ENCODE measurements at regions not wholly inside any gene's neighbourhood (a gene's known extent, or its start where the extent isn't known, plus 50 kb on each side); places are given as distances from the start of the nearest gene placed in this dataset.

DNA sequence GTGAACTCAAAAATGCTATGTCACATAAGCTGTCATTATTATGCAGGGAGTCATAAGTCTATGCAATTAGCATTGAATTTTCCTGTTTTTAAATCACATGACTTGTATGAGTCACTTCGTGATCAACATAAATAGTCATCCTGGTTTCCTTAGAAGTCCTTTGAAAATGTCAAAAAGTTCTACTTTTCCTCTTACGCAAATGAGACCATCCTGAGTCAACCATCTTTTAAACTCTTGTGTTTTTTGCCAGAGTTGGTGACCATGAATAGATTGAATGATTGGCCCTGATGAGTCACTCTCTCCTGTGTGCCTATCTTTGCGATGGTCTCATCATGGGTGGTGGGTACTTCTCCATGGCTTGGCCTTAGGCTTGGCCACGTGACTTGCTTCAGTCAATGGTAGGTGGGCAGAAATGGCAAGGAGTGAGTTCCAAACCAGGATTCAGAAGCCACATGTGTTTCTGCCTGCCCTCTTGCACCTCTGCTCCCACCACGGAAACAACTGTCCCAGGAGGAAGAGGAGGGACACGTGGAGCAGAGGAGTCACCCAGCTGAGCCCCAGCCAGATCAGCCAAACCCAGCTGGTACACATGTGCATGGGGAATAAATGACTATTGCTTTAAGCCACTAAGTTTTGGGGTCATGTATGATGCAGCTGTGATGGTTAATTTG, 123.5 kb upstream of the CACNA1A start:
- CTCF ChIA-PET (ENCODE audit: unreplicated experiment): no interaction called here

DNA sequence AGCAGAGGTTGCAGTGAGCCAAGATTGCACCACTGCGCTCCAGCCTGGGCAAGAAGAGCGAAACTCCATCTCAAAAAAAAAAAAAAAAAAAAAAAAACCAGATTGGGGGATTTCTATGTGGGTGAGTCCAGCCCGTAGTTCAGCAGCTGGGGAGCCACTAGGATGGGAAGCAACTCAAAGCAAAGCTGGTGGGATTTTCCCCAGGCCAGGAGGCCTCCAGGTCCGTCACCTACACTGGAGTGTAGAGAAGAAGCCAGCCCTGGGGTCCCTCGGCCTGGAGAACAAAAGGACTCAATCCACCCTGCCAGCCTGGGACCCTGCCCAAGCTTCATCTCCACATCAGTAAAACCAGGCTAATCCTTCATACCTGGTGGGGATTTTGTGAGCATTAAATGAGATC, 121.3 kb upstream of the CACNA1A start:
- DNase-seq (ENCODE audit: low spot score): no peak
- CTCF ChIA-PET (ENCODE audit: unreplicated experiment): no interaction called here
- intact Hi-C loops (cut with micrococcal nuclease; ENCODE audit: unreplicated experiment): no loop called here

More for the DNA sequence above, 123.5 kb upstream of the CACNA1A start:
- intact Hi-C loops (cut with micrococcal nuclease; ENCODE audit: unreplicated experiment): no loop called here
- Histone ChIP-seq H3K36me3 (ENCODE audit: insufficient read depth, low read length) (no peaks in the 10 kb centered on the region), H3K4me1 (ENCODE audit: insufficient read depth, low read length, poor library complexity, severe bottlenecking) (no peaks in the 10 kb centered on the region), H3K4me3 (ENCODE audit: low read depth, low read length, poor library complexity, severe bottlenecking) (no peak overlapping the region), H2AFZ (ENCODE audit: low read length) (no peak overlapping the region), H3K79me2 (ENCODE audit: insufficient read depth, low read depth, low read length) (no peaks in the 10 kb centered on the region), H3K9me2 (ENCODE audit: insufficient read depth, low read length) (no peaks in the 10 kb centered on the region), H4K20me1 (ENCODE audit: insufficient read depth, low read length) (no peaks in the 10 kb centered on the region), H3K9me3 (ENCODE audit: low read length) (no peaks in the 10 kb centered on the region), H3K27ac (ENCODE audit: low read depth, low read length, poor library complexity, severe bottlenecking) (no peak overlapping the region), H3K4me2 (ENCODE audit: low read length) (no peak overlapping the region)
- DNase-seq (ENCODE audit: low spot score): no peak
- POLR2A ChIA-PET: no interaction called here
- TF ChIP-seq EZH2phosphoT487 (IDR thresholded peaks at IDR 0.05; ENCODE audit: borderline replicate concordance, low read depth, low read length): no peak
- no TSS peak for BruUV-seq (replicated peaks)

DNA sequence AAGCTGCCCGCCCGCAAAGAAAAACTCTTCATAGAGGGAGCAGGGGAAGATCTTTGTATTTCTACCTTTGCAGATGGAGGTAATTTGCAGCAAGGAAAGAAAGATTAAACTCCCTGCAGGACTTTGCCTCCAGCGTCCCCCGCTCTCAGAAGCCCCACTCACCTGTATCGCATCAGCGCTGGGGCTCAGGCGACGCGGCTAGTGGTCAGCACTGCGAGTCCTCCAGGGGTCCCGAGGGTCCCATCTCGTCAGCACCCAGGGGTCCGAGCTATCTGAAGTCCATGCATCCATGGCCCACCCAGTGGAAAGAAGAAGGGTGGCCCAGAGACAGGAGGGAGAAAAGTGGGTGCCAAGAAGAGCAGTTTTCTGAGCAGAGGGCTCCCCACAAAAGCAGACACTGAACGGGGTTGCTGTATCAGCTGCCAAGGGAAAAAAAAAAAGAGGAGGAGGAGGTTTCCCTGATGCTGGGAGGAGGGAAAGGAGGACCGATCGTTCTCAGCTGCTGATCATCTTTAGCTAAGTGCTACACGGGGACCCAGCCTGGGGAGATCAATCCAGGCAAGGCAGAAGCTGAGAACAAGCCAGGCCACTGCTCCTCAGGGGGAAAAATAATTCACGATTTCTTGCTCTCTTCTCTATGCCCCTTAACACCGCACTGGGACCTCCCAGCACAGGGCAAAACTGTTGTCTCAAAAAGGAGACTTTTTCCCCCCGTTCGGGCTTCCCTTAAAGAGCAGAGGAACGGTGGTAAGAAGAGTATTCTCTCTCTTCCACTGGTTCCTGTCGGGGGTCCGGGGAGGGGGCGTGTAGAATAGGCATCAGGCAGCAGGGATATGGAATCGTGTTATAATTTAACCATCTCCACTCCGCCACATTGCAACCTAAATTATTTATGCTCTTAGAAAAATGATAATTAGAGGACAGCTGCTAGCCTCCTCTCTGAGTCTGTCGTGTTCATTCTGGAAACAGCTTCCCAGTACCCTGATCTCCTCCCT, 117.7 kb upstream of the CACNA1A start:
- Histone ChIP-seq H3K36me3 (ENCODE audit: insufficient read depth, low read length) (no peaks in the 10 kb centered on the region), H3K9me3 (ENCODE audit: low read length) (no peaks in the 10 kb centered on the region), H3K4me2 (ENCODE audit: low read length) (no peak overlapping the region), H3K4me3 (ENCODE audit: low read depth, low read length, poor library complexity, severe bottlenecking) (no peak overlapping the region), H3K79me2 (ENCODE audit: insufficient read depth, low read depth, low read length) (no peaks in the 10 kb centered on the region), H4K20me1 (ENCODE audit: insufficient read depth, low read length) (no peaks in the 10 kb centered on the region), H3K9me2 (ENCODE audit: insufficient read depth, low read length) (no peaks in the 10 kb centered on the region), H2AFZ (ENCODE audit: low read length) (no peak overlapping the region), H3K4me1 (ENCODE audit: insufficient read depth, low read length, poor library complexity, severe bottlenecking) (no peaks in the 10 kb centered on the region), H3K27ac (ENCODE audit: low read depth, low read length, poor library complexity, severe bottlenecking) (no peak overlapping the region)
- no peak for DNase-seq (ENCODE audit: low spot score)
- TF ChIP-seq, protein P1, sequence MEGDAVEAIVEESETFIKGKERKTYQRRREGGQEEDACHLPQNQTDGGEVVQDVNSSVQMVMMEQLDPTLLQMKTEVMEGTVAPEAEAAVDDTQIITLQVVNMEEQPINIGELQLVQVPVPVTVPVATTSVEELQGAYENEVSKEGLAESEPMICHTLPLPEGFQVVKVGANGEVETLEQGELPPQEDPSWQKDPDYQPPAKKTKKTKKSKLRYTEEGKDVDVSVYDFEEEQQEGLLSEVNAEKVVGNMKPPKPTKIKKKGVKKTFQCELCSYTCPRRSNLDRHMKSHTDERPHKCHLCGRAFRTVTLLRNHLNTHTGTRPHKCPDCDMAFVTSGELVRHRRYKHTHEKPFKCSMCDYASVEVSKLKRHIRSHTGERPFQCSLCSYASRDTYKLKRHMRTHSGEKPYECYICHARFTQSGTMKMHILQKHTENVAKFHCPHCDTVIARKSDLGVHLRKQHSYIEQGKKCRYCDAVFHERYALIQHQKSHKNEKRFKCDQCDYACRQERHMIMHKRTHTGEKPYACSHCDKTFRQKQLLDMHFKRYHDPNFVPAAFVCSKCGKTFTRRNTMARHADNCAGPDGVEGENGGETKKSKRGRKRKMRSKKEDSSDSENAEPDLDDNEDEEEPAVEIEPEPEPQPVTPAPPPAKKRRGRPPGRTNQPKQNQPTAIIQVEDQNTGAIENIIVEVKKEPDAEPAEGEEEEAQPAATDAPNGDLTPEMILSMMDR (conservative IDR thresholded peaks at IDR 0.05; ENCODE audit: low read length): no peak
- TF ChIP-seq EZH2phosphoT487 (IDR thresholded peaks at IDR 0.05; ENCODE audit: borderline replicate concordance, low read depth, low read length): no peak
- no TSS peak for BruUV-seq (replicated peaks)
- intact Hi-C loops (cut with micrococcal nuclease; ENCODE audit: unreplicated experiment): no loop called here
- ChIA-PET POLR2A (no interaction called here), CTCF (ENCODE audit: unreplicated experiment) (no interaction called here)

More for the DNA sequence above, 121.3 kb upstream of the CACNA1A start:
- H3K9me3 ChIP-seq (ENCODE audit: low read length): no peaks in the 10 kb centered on the region
- no peak overlapping the region for H3K4me3 ChIP-seq (ENCODE audit: low read depth, low read length, poor library complexity, severe bottlenecking)
- H3K4me1 ChIP-seq (ENCODE audit: insufficient read depth, low read length, poor library complexity, severe bottlenecking): no peaks in the 10 kb centered on the region
- H3K9me2 ChIP-seq (ENCODE audit: insufficient read depth, low read length): no peaks in the 10 kb centered on the region
- H3K79me2 ChIP-seq (ENCODE audit: insufficient read depth, low read depth, low read length): no peaks in the 10 kb centered on the region
- H2AFZ ChIP-seq (ENCODE audit: low read length): no peak overlapping the region
- no peak overlapping the region for H3K4me2 ChIP-seq (ENCODE audit: low read length)
- no peaks in the 10 kb centered on the region for H3K36me3 ChIP-seq (ENCODE audit: insufficient read depth, low read length)
- POLR2A ChIA-PET: interaction anchor here (0.6 kb wide), 2 partner anchors 85 to 630 kb away, joined by 6 to 11 read pairs; no protein-coding TSS in a partner anchor
- BruUV-seq (replicated peaks): no TSS peak
- no peak overlapping the region for H3K27ac ChIP-seq (ENCODE audit: low read depth, low read length, poor library complexity, severe bottlenecking)
- no peak for TF ChIP-seq EZH2phosphoT487 (IDR thresholded peaks at IDR 0.05; ENCODE audit: borderline replicate concordance, low read depth, low read length)
- TF ChIP-seq, protein P1 (conservative IDR thresholded peaks at IDR 0.05; ENCODE audit: low read length): no peak
- H4K20me1 ChIP-seq (ENCODE audit: insufficient read depth, low read length): no peaks in the 10 kb centered on the region
